Activated CD8-positive, alpha-beta T cell treated with anti-CD3 and anti-CD28 coated beads, Interleukin-2, amount 10 ng/mL, durations not matched to agents 7 days and 5 days (primary cell): ENCODE measurements at regions not wholly inside any gene's neighbourhood (a gene's known extent, or its start where the extent isn't known, plus 50 kb on each side); places are given as distances from the start of the nearest gene placed in this dataset.
"Not testable (repeated sequence)": the region's sequence is repeated elsewhere in the genome, so short reads cannot be mapped to it uniquely, and the experiment has no call there.

Experiments
- ATAC-seq: fragments of 150-1000 bp; cut with Tn5 transposase; one replicate; pipeline ENCODE4 v1.10.0; 2021; ENCODE audit warnings: moderate library complexity
- CTCF ChIA-PET: fragments of 350-600 bp; sonication (Branson Sonifier 250); formaldehyde crosslinking; loops from one replicate; lab custom pipeline; 2021; ENCODE audit warnings: antibody characterized with exemption; lab: Charles Lee
- POLR2A ChIA-PET: fragments of 350-600 bp; sonication (Branson Sonifier 250); formaldehyde crosslinking; loops from one replicate; lab custom pipeline; 2021; ENCODE audit warnings: antibody characterized with exemption; lab: Charles Lee
- DNase-seq: peaks from one replicate; pipeline ENCODE4 v3.0.0-alpha.2; 2020
- H3K27ac Mint-ChIP-seq: one replicate; pipeline ENCODE4 v1.8.0; 2021; ENCODE audit warnings: mild to moderate bottlenecking, mixed read lengths
- H3K27me3 Mint-ChIP-seq: one replicate; pipeline ENCODE4 v1.8.0; 2021; ENCODE audit warnings: low read depth, mixed read lengths
- H3K36me3 Mint-ChIP-seq: one replicate; pipeline ENCODE4 v1.8.0; 2021; ENCODE audit warnings: low read depth, mixed read lengths
- H3K4me1 Mint-ChIP-seq: one replicate; pipeline ENCODE4 v1.8.0; 2021; ENCODE audit warnings: low read depth, mixed read lengths
- H3K4me3 Mint-ChIP-seq: one replicate; pipeline ENCODE4 v1.8.0; 2021; ENCODE audit warnings: mild to moderate bottlenecking, mixed read lengths
- H3K9me3 Mint-ChIP-seq: one replicate; pipeline ENCODE4 v1.8.0; 2022; ENCODE audit warnings: mixed read lengths; ENCODE audit not compliant: insufficient read depth

GRCh38 chr5:50562694-50563093, 103.7 kb upstream of the PARP8 start:
- DNase-seq (no peak), ATAC-seq (no peak)
- ChIA-PET CTCF (no interaction called here), POLR2A (no interaction called here)
- H3K27me3 Mint-ChIP-seq, result no peaks in the 10 kb centered on the region
- no peak overlapping the region for H3K4me3 Mint-ChIP-seq
- peaks cover 16% of the 10 kb centered on the region for H3K36me3 Mint-ChIP-seq
- no peak overlapping the region for H3K27ac Mint-ChIP-seq
- H3K9me3 Mint-ChIP-seq, result peaks cover 8% of the 10 kb centered on the region
- peaks cover 33% of the 10 kb centered on the region for H3K4me1 Mint-ChIP-seq

- peaks cover 33% of the 10 kb centered on the region for H3K4me1 Mint-ChIP-seq
- no peak overlapping the region for H3K4me3 Mint-ChIP-seq
- peaks cover 22% of the 10 kb centered on the region for H3K9me3 Mint-ChIP-seq
- DNase-seq (peak; percentile 39), ATAC-seq (peak; percentile 91)
- peak overlapping the region; percentile 27 for H3K27ac Mint-ChIP-seq
- peaks cover 27% of the 10 kb centered on the region for H3K36me3 Mint-ChIP-seq
- CTCF ChIA-PET, result no interaction called here
- no peaks in the 10 kb centered on the region for H3K27me3 Mint-ChIP-seq
- POLR2A ChIA-PET, result interaction anchor here (0.6 kb wide), 1 partner anchor 101 kb away, joined by 3 read pairs; no protein-coding TSS in a partner anchor
Observed at GRCh38 chr5:50564079-50564478, 102.4 kb upstream of the PARP8 start.

GRCh38 chr5:50564558-50564957, 101.9 kb upstream of the PARP8 start:
- H3K9me3 Mint-ChIP-seq, result peaks cover 22% of the 10 kb centered on the region
- no peak overlapping the region for H3K4me3 Mint-ChIP-seq
- ChIA-PET CTCF (no interaction called here), POLR2A (interaction anchor here (0.6 kb wide), 1 partner anchor 101 kb away, joined by 3 read pairs; no protein-coding TSS in a partner anchor)
- DNase-seq (no peak), ATAC-seq (peak; percentile 49)
- peaks cover 33% of the 10 kb centered on the region for H3K4me1 Mint-ChIP-seq
- H3K27me3 Mint-ChIP-seq, result no peaks in the 10 kb centered on the region
- H3K27ac Mint-ChIP-seq, result peak overlapping the region; percentile 39
- H3K36me3 Mint-ChIP-seq, result peaks cover 31% of the 10 kb centered on the region

- POLR2A ChIA-PET, result no interaction called here
- H3K4me1 Mint-ChIP-seq, result peaks cover 19% of the 10 kb centered on the region
- CTCF ChIA-PET, result interaction anchor here (0.7 kb wide), 2 partner anchors 85 to 132 kb away, joined by 3 read pairs; no protein-coding TSS in a partner anchor
- DNase-seq (no peak), ATAC-seq (no peak)
- H3K27me3 Mint-ChIP-seq, result no peaks in the 10 kb centered on the region
- peaks cover 17% of the 10 kb centered on the region for H3K36me3 Mint-ChIP-seq
- peak overlapping the region; percentile 32 for H3K4me3 Mint-ChIP-seq
- no peak overlapping the region for H3K27ac Mint-ChIP-seq
- H3K9me3 Mint-ChIP-seq, result peaks cover 12% of the 10 kb centered on the region
Observed at GRCh38 chr5:50574121-50574520, 92.3 kb upstream of the PARP8 start.

GRCh38 chr5:50575740-50576139, 90.7 kb upstream of the PARP8 start:
- H3K4me3 Mint-ChIP-seq, result no peak overlapping the region
- H3K36me3 Mint-ChIP-seq, result peaks cover 12% of the 10 kb centered on the region
- ChIA-PET POLR2A (no interaction called here), CTCF (no interaction called here)
- H3K27me3 Mint-ChIP-seq, result no peaks in the 10 kb centered on the region
- no peak overlapping the region for H3K27ac Mint-ChIP-seq
- H3K9me3 Mint-ChIP-seq, result peaks cover 4% of the 10 kb centered on the region
- no peak for ATAC-seq
- peaks cover 19% of the 10 kb centered on the region for H3K4me1 Mint-ChIP-seq
- no peak for DNase-seq

- no peaks in the 10 kb centered on the region for H3K27me3 Mint-ChIP-seq
- CTCF ChIA-PET, result interaction anchor here (1.1 to 1.7 kb wide), 3 partner anchors 17 to 135 kb away, joined by 4 to 5 read pairs (median 4); partner anchors contain the start of gene EMB
- DNase-seq (no peak), ATAC-seq (no peak)
- POLR2A ChIA-PET, result no interaction called here
- no peak overlapping the region for H3K4me3 Mint-ChIP-seq
- peaks cover 19% of the 10 kb centered on the region for H3K4me1 Mint-ChIP-seq
- H3K36me3 Mint-ChIP-seq, result peaks cover 10% of the 10 kb centered on the region
- peaks cover 4% of the 10 kb centered on the region for H3K9me3 Mint-ChIP-seq
- no peak overlapping the region for H3K27ac Mint-ChIP-seq
Observed at GRCh38 chr5:50576265-50576664, 90.2 kb upstream of the PARP8 start.

- Mint-ChIP-seq H3K27ac (no peak overlapping the region), H3K9me3 (peaks cover 6% of the 10 kb centered on the region), H3K27me3 (no peaks in the 10 kb centered on the region), H3K4me3 (no peak overlapping the region), H3K4me1 (peaks cover 20% of the 10 kb centered on the region), H3K36me3 (peaks cover 7% of the 10 kb centered on the region)
- DNase-seq (no peak), ATAC-seq (no peak)
- POLR2A ChIA-PET, result no interaction called here
- CTCF ChIA-PET, result interaction anchor here (1.1 to 1.7 kb wide), 3 partner anchors 17 to 136 kb away, joined by 4 to 5 read pairs (median 4); partner anchors contain the start of gene EMB
Observed at GRCh38 chr5:50576686-50577256, 89.7 kb upstream of the PARP8 start.

- H3K4me3 Mint-ChIP-seq, result no peak overlapping the region
- ATAC-seq (no peak), DNase-seq (no peak)
- POLR2A ChIA-PET, result interaction anchor here (0.6 kb wide), 1 partner anchor 144 kb away, joined by 3 read pairs; no protein-coding TSS in a partner anchor
- no peak overlapping the region for H3K27ac Mint-ChIP-seq
- peaks cover 13% of the 10 kb centered on the region for H3K36me3 Mint-ChIP-seq
- no peaks in the 10 kb centered on the region for H3K27me3 Mint-ChIP-seq
- peaks cover 19% of the 10 kb centered on the region for H3K4me1 Mint-ChIP-seq
- H3K9me3 Mint-ChIP-seq, result peaks cover 14% of the 10 kb centered on the region
- CTCF ChIA-PET, result no interaction called here
Observed at GRCh38 chr5:50580506-50580905, 85.9 kb upstream of the PARP8 start.

- H3K9me3 Mint-ChIP-seq, result peaks cover 20% of the 10 kb centered on the region
- POLR2A ChIA-PET, H3K4me1 Mint-ChIP-seq, H3K4me3 Mint-ChIP-seq, CTCF ChIA-PET, ATAC-seq, H3K27me3 Mint-ChIP-seq, DNase-seq, H3K27ac Mint-ChIP-seq: not testable (repeated sequence)
- peaks cover 13% of the 10 kb centered on the region for H3K36me3 Mint-ChIP-seq
Observed at GRCh38 chr5:50581845-50582244, 84.6 kb upstream of the PARP8 start.

- Mint-ChIP-seq H3K27ac (no peak overlapping the region), H3K4me1 (peaks cover 4% of the 10 kb centered on the region), H3K27me3 (no peaks in the 10 kb centered on the region), H3K36me3 (peaks cover 13% of the 10 kb centered on the region), H3K4me3 (no peak overlapping the region), H3K9me3 (peaks cover 20% of the 10 kb centered on the region)
- DNase-seq (no peak), ATAC-seq (no peak)
- CTCF ChIA-PET, result no interaction called here
- POLR2A ChIA-PET, result no interaction called here
Observed at GRCh38 chr5:50582699-50583098, 83.7 kb upstream of the PARP8 start.

- Mint-ChIP-seq H3K4me1 (peaks cover 4% of the 10 kb centered on the region), H3K4me3 (no peak overlapping the region), H3K27ac (no peak overlapping the region), H3K27me3 (no peaks in the 10 kb centered on the region), H3K36me3 (peaks cover 12% of the 10 kb centered on the region), H3K9me3 (peaks cover 19% of the 10 kb centered on the region)
- no peak for ATAC-seq
- POLR2A ChIA-PET, result no interaction called here
- CTCF ChIA-PET, result no interaction called here
- DNase-seq, result no peak
Observed at GRCh38 chr5:50583621-50584020, 82.8 kb upstream of the PARP8 start.

- ATAC-seq, H3K27ac Mint-ChIP-seq, H3K27me3 Mint-ChIP-seq, CTCF ChIA-PET, DNase-seq, H3K4me3 Mint-ChIP-seq: not testable (repeated sequence)
- H3K9me3 Mint-ChIP-seq, result peaks cover 12% of the 10 kb centered on the region
- peaks cover 39% of the 10 kb centered on the region for H3K4me1 Mint-ChIP-seq
- POLR2A ChIA-PET, result interaction anchor here (0.6 kb wide), 1 partner anchor 78 kb away, joined by 3 read pairs; no protein-coding TSS in a partner anchor
- peaks cover 32% of the 10 kb centered on the region for H3K36me3 Mint-ChIP-seq
Observed at GRCh38 chr5:50588471-50588870, 78.0 kb upstream of the PARP8 start.
